HEK293T (cell line): ENCODE measurements at regions not wholly inside any gene's neighbourhood (a gene's known extent, or its start where the extent isn't known, plus 50 kb on each side); places are given as distances from the start of the nearest gene placed in this dataset.

Experiments used
- BHLHE40 ChIP-seq: fragments of 450-650 bp; IDR thresholded peaks from 2 replicates; pipeline ENCODE4 v1.6.1; 2016; ENCODE audit warnings: mild to moderate bottlenecking, moderate library complexity, borderline replicate concordance
- ELF4 ChIP-seq: fragments of 450-650 bp; IDR thresholded peaks from 2 replicates; pipeline ENCODE4 v1.6.1; 2017; ENCODE audit warnings: antibody characterized with exemption
- FOXA1 ChIP-seq: fragments of 450-650 bp; IDR thresholded peaks from 2 replicates; pipeline ENCODE4 v1.6.1; 2016; ENCODE audit warnings: mild to moderate bottlenecking
- FOXM1 ChIP-seq: fragments of 450-650 bp; IDR thresholded peaks from 2 replicates; pipeline ENCODE4 v1.6.1; 2017; ENCODE audit warnings: mild to moderate bottlenecking, borderline replicate concordance
- HDGF ChIP-seq: fragments of 450-650 bp; IDR thresholded peaks from 2 replicates; pipeline ENCODE4 v1.6.1; 2017; ENCODE audit warnings: antibody characterized with exemption, borderline replicate concordance
- SP1 ChIP-seq: fragments of 450-650 bp; IDR thresholded peaks from 2 replicates; pipeline ENCODE4 v1.6.1; 2017
- SUZ12 ChIP-seq: fragments of 450-650 bp; IDR thresholded peaks from 2 replicates; pipeline ENCODE4 v1.6.1; 2016; ENCODE audit warnings: mild to moderate bottlenecking

DNA sequence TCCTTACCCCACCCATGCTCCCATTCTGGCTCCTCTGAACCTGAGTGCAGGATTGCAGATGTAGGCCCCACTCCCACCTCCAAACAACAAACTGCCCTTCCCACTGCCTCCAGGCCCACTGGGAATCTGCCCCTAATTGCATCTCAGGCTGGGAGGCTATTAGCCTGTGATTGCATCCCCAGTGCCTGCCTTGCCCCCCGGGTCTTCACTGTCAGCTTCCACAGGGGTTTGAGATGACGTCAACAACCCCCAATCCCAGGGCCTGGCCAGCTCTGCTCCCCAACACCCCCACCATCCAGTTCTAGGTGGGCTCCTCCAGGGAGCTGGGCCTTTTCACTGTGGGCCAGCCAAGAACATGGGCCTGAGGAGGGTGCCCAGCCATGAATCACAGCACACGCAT is 91.5 kb downstream of the PCDH1 start:
- no peak for TF ChIP-seq SP1
- TF ChIP-seq FOXM1 = no peak
- no peak for TF ChIP-seq BHLHE40
- TF ChIP-seq ELF4 = no peak
- TF ChIP-seq FOXA1 = no peak
- no peak for TF ChIP-seq SUZ12
- no peak for TF ChIP-seq HDGF
